ENCODE measurements at regions not wholly inside any gene's neighbourhood (a gene's known extent, or its start where the extent isn't known, plus 50 kb on each side); places are given as distances from the start of the nearest gene placed in this dataset.
"Not testable (repeated sequence)": the region's sequence is repeated elsewhere in the genome, so short reads cannot be mapped to it uniquely, and the experiment has no call there.

- no peak for DNase-seq
These were observed 52.0 kb upstream of the CPM start for GRCh38 chr12:68984796-68985573.

GRCh38 chr12:68997526-68997925 is 64.6 kb upstream of the CPM start:
- not testable (repeated sequence) for DNase-seq

GRCh38 chr12:68998041-68998440 is 65.1 kb upstream of the CPM start:
- no peak for DNase-seq

- DNase-seq: no peak
These were observed 67.1 kb upstream of the CPM start for GRCh38 chr12:69000074-69000473.

GRCh38 chr12:69000540-69001243 is 67.7 kb upstream of the CPM start:
- no peak for DNase-seq

GRCh38 chr12:69001251-69001650 is 68.3 kb upstream of the CPM start:
- DNase-seq: no peak

GRCh38 chr12:69002969-69003368 is 70.0 kb upstream of the CPM start:
- DNase-seq: no peak

- no peak for DNase-seq
These were observed 71.0 kb upstream of the CPM start for GRCh38 chr12:69003991-69004390.

GRCh38 chr12:69007101-69007854 is 74.3 kb upstream of the CPM start:
- DNase-seq: peak; percentile 36

- DNase-seq: peak; percentile 46
These were observed 74.9 kb upstream of the CPM start for GRCh38 chr12:69007855-69008351.

- peak; percentile 11 for DNase-seq
These were observed 75.5 kb upstream of the CPM start for GRCh38 chr12:69008520-69008919.

- DNase-seq: no peak
These were observed 81.1 kb upstream of the CPM start for GRCh38 chr12:69014047-69014446.

GRCh38 chr12:69015017-69015416 is 82.0 kb upstream of the CPM start:
- DNase-seq: no peak

GRCh38 chr12:69015831-69016230 is 82.9 kb upstream of the CPM start:
- DNase-seq: no peak

GRCh38 chr12:69019082-69019481 is 86.1 kb upstream of the CPM start:
- DNase-seq: no peak

- DNase-seq: no peak
These were observed 86.9 kb upstream of the CPM start for GRCh38 chr12:69019910-69020309.

GRCh38 chr12:69022674-69023073 is 89.7 kb upstream of the CPM start:
- no peak for DNase-seq

GRCh38 chr12:69023840-69024239 is 90.9 kb upstream of the CPM start:
- no peak for DNase-seq

GRCh38 chr12:69024413-69024812 is 91.4 kb upstream of the CPM start:
- no peak for DNase-seq

- no peak for DNase-seq
These were observed 91.9 kb upstream of the CPM start for GRCh38 chr12:69024907-69025306.

GRCh38 chr12:69026336-69026735 is 93.4 kb upstream of the CPM start:
- DNase-seq: no peak

GRCh38 chr12:69027411-69027881 is 94.5 kb upstream of the CPM start:
- DNase-seq: no peak

- no peak for DNase-seq
These were observed 96.2 kb upstream of the CPM start for GRCh38 chr12:69028941-69029729.
